OCI-LY3 (cell line): ENCODE measurements at regions not wholly inside any gene's neighbourhood (a gene's known extent, or its start where the extent isn't known, plus 50 kb on each side); places are given as distances from the start of the nearest gene placed in this dataset.

Source experiments
- EZH2phosphoT487 ChIP-seq: fragments of 200-600 bp; shearing (Covaris generic); IDR thresholded peaks from 2 replicates; pipeline ENCODE4 v1.6.1; 2018; ENCODE audit warnings: antibody characterized with exemption, mixed run types, low read depth
- TF ChIP-seq, protein P1 (sequence below): fragments of 200-600, 300-600 bp; sonication (generic); IDR thresholded peaks from 2 replicates; pipeline ENCODE4 v1.5.1; 2014; ENCODE audit warnings: antibody characterized with exemption, low read length, low read depth

DNA sequence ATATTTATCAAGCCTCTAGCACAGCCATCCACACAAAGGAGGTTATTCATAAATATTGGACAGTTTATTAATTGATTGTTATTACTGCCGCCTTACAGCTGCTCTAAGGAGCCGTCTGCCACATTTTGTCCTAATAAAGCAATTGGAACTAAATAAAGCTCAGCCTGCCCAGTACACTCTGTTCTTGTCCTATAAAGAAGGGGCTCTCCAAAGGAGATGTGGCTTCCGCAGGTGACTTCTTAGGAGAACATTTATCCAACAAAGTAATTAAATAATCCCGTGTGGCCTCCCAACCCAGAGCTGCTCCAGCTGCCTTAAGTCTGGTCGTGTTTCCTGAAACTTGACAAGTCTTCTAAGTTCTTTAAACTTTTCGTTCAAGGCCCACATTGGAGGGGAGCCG, 497.7 kb downstream of the NPHP4 start:
- TF ChIP-seq, protein P1, sequence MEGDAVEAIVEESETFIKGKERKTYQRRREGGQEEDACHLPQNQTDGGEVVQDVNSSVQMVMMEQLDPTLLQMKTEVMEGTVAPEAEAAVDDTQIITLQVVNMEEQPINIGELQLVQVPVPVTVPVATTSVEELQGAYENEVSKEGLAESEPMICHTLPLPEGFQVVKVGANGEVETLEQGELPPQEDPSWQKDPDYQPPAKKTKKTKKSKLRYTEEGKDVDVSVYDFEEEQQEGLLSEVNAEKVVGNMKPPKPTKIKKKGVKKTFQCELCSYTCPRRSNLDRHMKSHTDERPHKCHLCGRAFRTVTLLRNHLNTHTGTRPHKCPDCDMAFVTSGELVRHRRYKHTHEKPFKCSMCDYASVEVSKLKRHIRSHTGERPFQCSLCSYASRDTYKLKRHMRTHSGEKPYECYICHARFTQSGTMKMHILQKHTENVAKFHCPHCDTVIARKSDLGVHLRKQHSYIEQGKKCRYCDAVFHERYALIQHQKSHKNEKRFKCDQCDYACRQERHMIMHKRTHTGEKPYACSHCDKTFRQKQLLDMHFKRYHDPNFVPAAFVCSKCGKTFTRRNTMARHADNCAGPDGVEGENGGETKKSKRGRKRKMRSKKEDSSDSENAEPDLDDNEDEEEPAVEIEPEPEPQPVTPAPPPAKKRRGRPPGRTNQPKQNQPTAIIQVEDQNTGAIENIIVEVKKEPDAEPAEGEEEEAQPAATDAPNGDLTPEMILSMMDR: no peak
- no peak for TF ChIP-seq EZH2phosphoT487
